ENCODE measurements at regions not wholly inside any gene's neighbourhood (a gene's known extent, or its start where the extent isn't known, plus 50 kb on each side); places are given as distances from the start of the nearest gene placed in this dataset.

GRCh38 chr1:222009105-222009730 lies 267.3 kb upstream of the DUSP10 start:
- Mint-ChIP-seq H3K36me3 (ENCODE audit: low read depth) (no peaks in the 10 kb centered on the region), H3K9me3 (peaks cover 3% of the 10 kb centered on the region), H3K27me3 (ENCODE audit: insufficient read depth) (no peaks in the 10 kb centered on the region), H3K27ac (no peak overlapping the region), H3K4me1 (peaks cover 15% of the 10 kb centered on the region), H3K4me3 (no peak overlapping the region)
- Histone ChIP-seq H3K27me3 (ENCODE audit: control insufficient read depth, insufficient read depth, low read length, poor library complexity, severe bottlenecking) (no peaks in the 10 kb centered on the region), H3K9me3 (ENCODE audit: control insufficient read depth, low read length) (peaks cover 15% of the 10 kb centered on the region), H3K36me3 (ENCODE audit: control insufficient read depth, insufficient read depth, low read length) (no peaks in the 10 kb centered on the region), H3K9ac (ENCODE audit: extremely low read depth, low read length, poor library complexity, severe bottlenecking) (no peak overlapping the region), H3K4me1 (ENCODE audit: control insufficient read depth, insufficient read depth, low read length) (no peaks in the 10 kb centered on the region), H3K4me3 (ENCODE audit: low read length) (no peak overlapping the region), H3K27ac (ENCODE audit: low read depth, low read length) (no peak overlapping the region)
- WGBS, 2 experiments (ENCODE audit: insufficient coverage in 1 of 2, insufficient read length in 1 of 2): 77 to 100% methylated on average over 1 of the region's 2 CpGs
- peak; percentile 55 for DNase-seq
- TF ChIP-seq CTCF (conservative IDR thresholded peaks at IDR 0.05): peak; percentile 48

GRCh38 chr1:222006715-222007114 lies 264.8 kb upstream of the DUSP10 start:
- H3K36me3 Mint-ChIP-seq (ENCODE audit: low read depth): no peaks in the 10 kb centered on the region
- no peak for DNase-seq

GRCh38 chr1:222004784-222005183 lies 262.9 kb upstream of the DUSP10 start:
- 100% methylated on average over 1 of the region's 2 CpGs; no CpG with 5 or more reads in 1 of the 2 experiments for WGBS, 2 experiments (ENCODE audit: insufficient coverage in 1 of 2, insufficient read length in 1 of 2)
- no peak overlapping the region for H3K9ac ChIP-seq (ENCODE audit: extremely low read depth, low read length, poor library complexity, severe bottlenecking)
- H3K27me3 ChIP-seq (ENCODE audit: control insufficient read depth, insufficient read depth, low read length, poor library complexity, severe bottlenecking): no peaks in the 10 kb centered on the region
- H3K9me3 ChIP-seq (ENCODE audit: control insufficient read depth, low read length): no peaks in the 10 kb centered on the region
- H3K4me1 ChIP-seq (ENCODE audit: control insufficient read depth, insufficient read depth, low read length): no peaks in the 10 kb centered on the region
- Mint-ChIP-seq H3K27ac (no peak overlapping the region), H3K27me3 (ENCODE audit: insufficient read depth) (no peaks in the 10 kb centered on the region), H3K36me3 (ENCODE audit: low read depth) (no peaks in the 10 kb centered on the region), H3K4me3 (no peak overlapping the region), H3K9me3 (no peaks in the 10 kb centered on the region), H3K4me1 (no peaks in the 10 kb centered on the region)
- H3K4me3 ChIP-seq (ENCODE audit: low read length): no peak overlapping the region
- no peaks in the 10 kb centered on the region for H3K36me3 ChIP-seq (ENCODE audit: control insufficient read depth, insufficient read depth, low read length)
- no peak for TF ChIP-seq CTCF (conservative IDR thresholded peaks at IDR 0.05)
- H3K27ac ChIP-seq (ENCODE audit: low read depth, low read length): no peak overlapping the region
- DNase-seq: no peak

More at GRCh38 chr1:222006715-222007114, 264.8 kb upstream of the DUSP10 start:
- no peak overlapping the region for H3K4me3 Mint-ChIP-seq
- Histone ChIP-seq H3K27me3 (ENCODE audit: control insufficient read depth, insufficient read depth, low read length, poor library complexity, severe bottlenecking) (no peaks in the 10 kb centered on the region), H3K4me3 (ENCODE audit: low read length) (no peak overlapping the region), H3K9ac (ENCODE audit: extremely low read depth, low read length, poor library complexity, severe bottlenecking) (no peak overlapping the region), H3K27ac (ENCODE audit: low read depth, low read length) (no peak overlapping the region), H3K9me3 (ENCODE audit: control insufficient read depth, low read length) (peaks cover 15% of the 10 kb centered on the region), H3K36me3 (ENCODE audit: control insufficient read depth, insufficient read depth, low read length) (no peaks in the 10 kb centered on the region), H3K4me1 (ENCODE audit: control insufficient read depth, insufficient read depth, low read length) (no peaks in the 10 kb centered on the region)
- H3K27ac Mint-ChIP-seq: no peak overlapping the region
- H3K9me3 Mint-ChIP-seq: peaks cover 3% of the 10 kb centered on the region
- no peak for TF ChIP-seq CTCF (conservative IDR thresholded peaks at IDR 0.05)
- H3K4me1 Mint-ChIP-seq: no peaks in the 10 kb centered on the region
- no peaks in the 10 kb centered on the region for H3K27me3 Mint-ChIP-seq (ENCODE audit: insufficient read depth)
